GM12878 (cell line): ENCODE measurements at regions not wholly inside any gene's neighbourhood (a gene's known extent, or its start where the extent isn't known, plus 50 kb on each side); places are given as distances from the start of the nearest gene placed in this dataset.

ENCODE experiments used
- ATF3 ChIP-seq: IDR thresholded peaks from 2 replicates; pipeline ENCODE4 v1.6.1; 2011; ENCODE audit warnings: low read depth, mild to moderate bottlenecking, low read length, moderate library complexity, borderline replicate concordance; ENCODE audit errors: extremely low read depth
- CTCF ChIP-seq, 3 experiments: IDR thresholded peaks in 2 of 3; conservative IDR thresholded peaks in 1 of 3; 2 replicates each; pipeline ENCODE4 v1.5.1; 2011; ENCODE audit warnings: low read depth in 3 of 3, low read length in 3 of 3, mild to moderate bottlenecking in 3 of 3, control low read depth in 2 of 3, moderate library complexity in 2 of 3, inconsistent platforms in 1 of 3, mixed read lengths in 1 of 3; ENCODE audit not compliant: control insufficient read depth in 2 of 3, insufficient read depth in 1 of 3; ENCODE audit errors: extremely low read depth in 1 of 3
- E2F8 ChIP-seq: fragments of 450-650 bp; IDR thresholded peaks from 2 replicates; pipeline ENCODE4 v1.6.1; 2018; ENCODE audit warnings: mild to moderate bottlenecking, low read depth, moderate library complexity; ENCODE audit not compliant: partially characterized antibody
- EZH2 ChIP-seq: IDR thresholded peaks from 2 replicates; pipeline ENCODE4 v1.6.1; 2012; ENCODE audit warnings: low read depth, mild to moderate bottlenecking, control low read depth, inconsistent platforms, low read length, borderline replicate concordance; ENCODE audit not compliant: control insufficient read depth
- HCFC1 ChIP-seq: fragments of 150-350 bp; IDR thresholded peaks from 2 replicates; pipeline ENCODE4 v1.6.1; 2014; ENCODE audit warnings: low read length
- POLR2A ChIP-seq: IDR thresholded peaks from 2 replicates; pipeline ENCODE4 v1.6.1; 2011; ENCODE audit warnings: low read depth, mild to moderate bottlenecking, low read length
- POLR2AphosphoS5 ChIP-seq: IDR thresholded peaks from 2 replicates; pipeline ENCODE4 v1.6.1; 2011; ENCODE audit warnings: mild to moderate bottlenecking, low read length, inconsistent platforms
- RELB ChIP-seq: fragments of 450-650 bp; IDR thresholded peaks from 2 replicates; pipeline ENCODE4 v1.6.1; 2017; ENCODE audit warnings: low read depth, mild to moderate bottlenecking, moderate library complexity
- SIN3A ChIP-seq: IDR thresholded peaks from 2 replicates; pipeline ENCODE4 v1.6.1; 2012; ENCODE audit warnings: low read depth, low read length, improper control_type of control experiment
- USF2 ChIP-seq: IDR thresholded peaks from 2 replicates; pipeline ENCODE4 v1.6.1; 2011; ENCODE audit warnings: low read depth, low read length, improper control_type of control experiment, borderline replicate concordance
- YY1 ChIP-seq: IDR thresholded peaks from 2 replicates; pipeline ENCODE4 v1.6.1; 2011; ENCODE audit warnings: low read depth, mild to moderate bottlenecking, low read length
- ZNF24 ChIP-seq: fragments of 450-650 bp; IDR thresholded peaks from 2 replicates; pipeline ENCODE4 v1.6.1; 2017; ENCODE audit warnings: antibody characterized with exemption, mild to moderate bottlenecking
- ZZZ3 ChIP-seq: IDR thresholded peaks from 2 replicates; pipeline ENCODE4 v1.6.1; 2011; ENCODE audit warnings: low read depth; ENCODE audit not compliant: control insufficient read depth, insufficient read length

GRCh38 chr18:76604108-76604934 lies 109.3 kb upstream of the ZNF516 start:
- no peak for TF ChIP-seq SIN3A
- no peak for TF ChIP-seq CTCF (IDR thresholded peaks at IDR 0.05 in 2 of 3, conservative IDR thresholded peaks at IDR 0.05 in 1 of 3; ENCODE audit: control insufficient read depth in 2 of 3, extremely low read depth in 1 of 3, insufficient read depth in 1 of 3, low read depth in 3 of 3, low read length in 3 of 3)
- TF ChIP-seq YY1, result no peak
- TF ChIP-seq POLR2AphosphoS5, result no peak
- TF ChIP-seq USF2, result no peak
- no peak for TF ChIP-seq ZNF24
- TF ChIP-seq POLR2A, result no peak
- no peak for TF ChIP-seq ATF3
- no peak for TF ChIP-seq HCFC1
- no peak for TF ChIP-seq EZH2
- no peak for TF ChIP-seq E2F8
- TF ChIP-seq RELB, result no peak
- TF ChIP-seq ZZZ3, result no peak
